ENCODE measurements at regions not wholly inside any gene's neighbourhood (a gene's known extent, or its start where the extent isn't known, plus 50 kb on each side); places are given as distances from the start of the nearest gene placed in this dataset.

DNA sequence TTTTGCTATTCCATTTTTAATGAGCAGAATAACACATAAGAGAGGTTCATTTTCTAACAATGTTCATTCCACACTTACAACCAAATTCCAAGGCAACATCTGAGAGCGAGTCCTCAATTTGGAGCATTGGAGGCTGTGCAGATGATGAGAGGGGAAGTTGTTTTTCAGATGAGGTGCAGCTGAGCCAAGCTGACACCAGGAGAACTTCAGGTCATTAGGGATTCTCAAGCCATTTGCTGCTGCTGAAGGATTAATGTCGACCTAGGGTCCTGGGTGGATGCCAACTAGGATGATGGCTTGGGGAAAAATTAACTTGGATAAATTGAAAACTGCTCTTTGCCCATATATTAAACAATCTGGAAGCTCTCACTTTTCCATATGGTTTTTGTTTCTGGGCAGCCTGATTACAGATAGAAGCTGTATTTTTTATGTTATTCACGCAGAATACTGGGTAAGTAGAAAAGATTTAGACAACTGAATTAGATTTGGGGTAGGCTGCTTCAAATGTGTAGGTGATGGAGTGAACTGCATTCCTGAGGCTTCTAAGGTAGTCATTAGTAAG is 206.4 kb upstream of the SLC39A10 start:
- DNase-seq (ENCODE audit: low spot score in 2 of 2) = no peak
- no peak overlapping the region for H3K4me3 ChIP-seq (ENCODE audit: low read depth, poor library complexity, severe bottlenecking)
- intact Hi-C loops (cut with DNase I; ENCODE audit: low total_unique reads) = no loop called here
- TF ChIP-seq POLR2A (IDR thresholded peaks at IDR 0.05) (no peak), CTCF (IDR thresholded peaks at IDR 0.05) (no peak)
- 51 to 54% methylated on average over 3 of the region's 3 CpGs for WGBS, 2 donors

DNA sequence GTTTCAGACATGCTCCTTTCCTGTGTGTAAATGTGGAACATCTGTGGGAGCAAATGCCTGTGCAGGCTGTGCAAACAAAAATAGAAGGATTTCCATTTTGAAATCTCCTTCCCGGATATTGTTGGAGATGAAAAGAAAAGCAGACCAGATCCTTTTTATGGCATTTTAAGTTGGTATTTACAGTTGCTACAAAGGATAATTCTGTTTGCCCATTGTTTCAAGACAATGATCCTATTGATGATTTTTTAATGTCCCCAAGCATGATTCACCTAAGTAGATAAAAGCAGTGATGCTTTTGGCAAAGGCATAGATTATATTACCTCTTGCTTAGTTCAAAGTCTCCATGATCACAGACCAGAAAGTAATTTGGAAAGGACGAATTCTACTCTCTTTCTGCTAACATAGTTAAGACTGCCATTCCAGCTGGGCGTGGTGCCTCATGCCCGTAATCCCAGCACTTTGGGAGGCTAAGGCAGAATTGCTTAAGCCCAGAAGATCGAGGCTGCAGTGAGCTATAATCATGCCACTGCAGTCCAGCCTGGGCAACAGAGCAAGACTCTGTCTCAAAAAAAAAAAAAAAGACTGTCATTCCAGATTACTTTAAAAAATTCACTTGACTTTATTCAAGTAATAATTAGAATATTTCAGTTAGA is 209.6 kb upstream of the SLC39A10 start:
- intact Hi-C loops (cut with DNase I; ENCODE audit: low total_unique reads) = no loop called here
- 54 to 60% methylated on average over 5 of the region's 5 CpGs for WGBS, 2 donors
- no peak for DNase-seq (ENCODE audit: low spot score in 2 of 2)
- TF ChIP-seq POLR2A (IDR thresholded peaks at IDR 0.05) = no peak
- TF ChIP-seq CTCF (IDR thresholded peaks at IDR 0.05) = no peak
- no peak overlapping the region for H3K4me3 ChIP-seq (ENCODE audit: low read depth, poor library complexity, severe bottlenecking)

DNA sequence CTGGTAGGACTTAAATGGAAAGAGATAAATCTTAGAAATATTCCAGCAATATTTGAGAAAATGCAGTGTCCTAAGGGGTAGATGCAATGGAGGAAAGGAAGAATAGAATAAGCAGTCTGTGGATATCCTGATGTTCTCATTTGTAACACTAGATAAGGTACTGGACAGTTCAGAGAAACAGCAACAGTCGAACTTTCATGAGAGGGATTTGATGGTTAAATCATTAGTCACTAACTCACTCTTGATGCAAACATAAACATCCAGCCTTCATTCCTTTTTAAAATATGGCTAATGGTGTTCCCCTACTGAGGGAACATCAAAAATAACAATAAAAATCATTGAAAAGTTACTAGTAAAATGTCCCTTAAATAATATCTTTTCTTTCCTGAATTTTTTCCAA is 211.4 kb upstream of the SLC39A10 start:
- 71 to 77% methylated on average over 1 of the region's 1 CpG for WGBS, 2 donors
- TF ChIP-seq CTCF (IDR thresholded peaks at IDR 0.05) = no peak
- no peak for TF ChIP-seq POLR2A (IDR thresholded peaks at IDR 0.05)
- intact Hi-C loops (cut with DNase I; ENCODE audit: low total_unique reads) = no loop called here
- no peak overlapping the region for H3K4me3 ChIP-seq (ENCODE audit: low read depth, poor library complexity, severe bottlenecking)
- DNase-seq (ENCODE audit: low spot score in 2 of 2) = no peak

GRCh38 chr2:195443926-195444325 is 213.1 kb upstream of the SLC39A10 start:
- intact Hi-C loops (cut with DNase I; ENCODE audit: low total_unique reads) = no loop called here
- TF ChIP-seq CTCF (IDR thresholded peaks at IDR 0.05) (no peak), POLR2A (IDR thresholded peaks at IDR 0.05) (no peak)
- WGBS, 2 donors = 29 to 31% methylated on average over 2 of the region's 2 CpGs
- no peak for DNase-seq (ENCODE audit: low spot score in 2 of 2)
- no peak overlapping the region for H3K4me3 ChIP-seq (ENCODE audit: low read depth, poor library complexity, severe bottlenecking)

DNA sequence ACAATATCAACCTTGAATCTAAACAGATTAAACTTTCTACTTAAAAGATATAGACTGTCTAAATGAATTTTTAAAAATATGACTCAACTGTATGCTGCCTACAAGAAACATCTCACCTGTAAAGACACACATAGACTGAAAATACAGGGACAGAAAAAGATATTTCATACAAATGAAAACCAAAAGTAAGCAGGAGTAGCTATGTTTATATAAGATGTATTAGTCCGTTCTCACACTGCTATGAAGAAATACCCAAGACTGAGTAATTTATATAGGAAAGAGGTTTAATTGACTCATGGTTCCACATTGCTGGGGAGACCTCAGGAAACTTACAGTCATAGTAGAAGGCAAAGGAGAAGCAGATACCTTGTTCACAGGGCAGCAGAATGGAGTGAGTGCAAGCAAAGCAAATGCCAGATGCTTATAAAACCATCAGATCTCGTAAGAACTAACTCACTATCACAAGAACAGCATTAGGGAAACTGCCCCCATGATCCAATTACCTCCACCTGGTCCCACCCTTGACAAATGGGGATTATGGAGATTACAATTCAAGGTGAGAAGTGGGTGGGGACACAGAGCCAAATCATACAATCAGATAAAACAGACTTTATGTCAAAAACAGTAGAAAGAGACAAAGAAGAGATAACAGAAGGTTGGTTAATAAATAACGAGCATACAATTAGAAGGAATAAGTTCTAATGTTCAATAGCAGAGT is 214.4 kb upstream of the SLC39A10 start:
- 85 to 90% methylated on average over 3 of the region's 3 CpGs for WGBS, 2 donors
- intact Hi-C loops (cut with DNase I; ENCODE audit: low total_unique reads) = no loop called here
- DNase-seq (ENCODE audit: low spot score in 2 of 2) = no peak
- TF ChIP-seq CTCF (IDR thresholded peaks at IDR 0.05) (no peak), POLR2A (IDR thresholded peaks at IDR 0.05) (no peak)
- no peak overlapping the region for H3K4me3 ChIP-seq (ENCODE audit: low read depth, poor library complexity, severe bottlenecking)

Measured in lower leg skin (tissue), 4 donors.